ENCODE measurements at regions not wholly inside any gene's neighbourhood (a gene's known extent, or its start where the extent isn't known, plus 50 kb on each side); places are given as distances from the start of the nearest gene placed in this dataset.

DNA sequence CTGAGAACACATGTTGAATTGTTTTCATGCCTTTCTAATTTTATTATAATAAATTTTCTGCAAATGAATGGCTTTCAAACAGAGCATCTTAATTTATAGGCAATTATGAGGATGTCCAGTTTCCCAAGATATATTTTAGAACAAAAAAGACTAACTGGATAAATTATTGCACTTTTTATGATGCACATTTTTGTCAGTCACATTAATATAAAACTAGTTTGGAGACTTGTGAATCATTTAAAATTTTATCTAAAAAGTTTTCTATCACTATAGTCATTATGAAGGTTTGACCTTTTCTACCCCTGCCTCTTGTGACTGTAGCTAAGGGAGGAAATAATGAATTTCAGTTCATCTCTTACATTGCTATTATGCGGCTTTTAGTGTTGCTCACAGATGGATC is 393.8 kb downstream of the TAF11L14 start:
- TF ChIP-seq, protein P1, sequence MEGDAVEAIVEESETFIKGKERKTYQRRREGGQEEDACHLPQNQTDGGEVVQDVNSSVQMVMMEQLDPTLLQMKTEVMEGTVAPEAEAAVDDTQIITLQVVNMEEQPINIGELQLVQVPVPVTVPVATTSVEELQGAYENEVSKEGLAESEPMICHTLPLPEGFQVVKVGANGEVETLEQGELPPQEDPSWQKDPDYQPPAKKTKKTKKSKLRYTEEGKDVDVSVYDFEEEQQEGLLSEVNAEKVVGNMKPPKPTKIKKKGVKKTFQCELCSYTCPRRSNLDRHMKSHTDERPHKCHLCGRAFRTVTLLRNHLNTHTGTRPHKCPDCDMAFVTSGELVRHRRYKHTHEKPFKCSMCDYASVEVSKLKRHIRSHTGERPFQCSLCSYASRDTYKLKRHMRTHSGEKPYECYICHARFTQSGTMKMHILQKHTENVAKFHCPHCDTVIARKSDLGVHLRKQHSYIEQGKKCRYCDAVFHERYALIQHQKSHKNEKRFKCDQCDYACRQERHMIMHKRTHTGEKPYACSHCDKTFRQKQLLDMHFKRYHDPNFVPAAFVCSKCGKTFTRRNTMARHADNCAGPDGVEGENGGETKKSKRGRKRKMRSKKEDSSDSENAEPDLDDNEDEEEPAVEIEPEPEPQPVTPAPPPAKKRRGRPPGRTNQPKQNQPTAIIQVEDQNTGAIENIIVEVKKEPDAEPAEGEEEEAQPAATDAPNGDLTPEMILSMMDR (IDR thresholded peaks at IDR 0.05; ENCODE audit: low read depth, low read length, missing control alignments): no peak
- no peak overlapping the region for H3K4me3 ChIP-seq (ENCODE audit: low read depth, low read length)
- no peak for DNase-seq (ENCODE audit: low read depth)

DNA sequence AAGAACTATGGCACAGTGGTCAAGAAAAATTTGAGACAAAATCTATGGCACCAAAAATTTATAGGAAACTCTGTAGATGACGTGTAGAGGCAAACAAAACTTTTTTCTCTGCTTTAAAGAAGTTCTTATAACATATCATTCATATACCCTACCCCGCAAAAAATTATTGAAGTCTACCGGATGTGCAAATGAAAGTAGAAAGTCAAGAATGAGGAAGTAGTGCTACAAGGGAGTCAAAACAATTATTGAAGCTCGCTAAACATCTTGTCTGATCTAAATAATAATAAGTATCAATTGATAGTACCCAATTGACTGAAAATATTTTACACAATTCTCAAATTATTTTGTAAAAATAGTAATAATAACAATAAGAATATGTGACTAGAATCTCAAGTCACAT is 398.5 kb downstream of the TAF11L14 start:
- TF ChIP-seq, protein P1 (IDR thresholded peaks at IDR 0.05; ENCODE audit: low read depth, low read length, missing control alignments): no peak
- DNase-seq (ENCODE audit: low read depth): no peak
- no peak overlapping the region for H3K4me3 ChIP-seq (ENCODE audit: low read depth, low read length)

DNA sequence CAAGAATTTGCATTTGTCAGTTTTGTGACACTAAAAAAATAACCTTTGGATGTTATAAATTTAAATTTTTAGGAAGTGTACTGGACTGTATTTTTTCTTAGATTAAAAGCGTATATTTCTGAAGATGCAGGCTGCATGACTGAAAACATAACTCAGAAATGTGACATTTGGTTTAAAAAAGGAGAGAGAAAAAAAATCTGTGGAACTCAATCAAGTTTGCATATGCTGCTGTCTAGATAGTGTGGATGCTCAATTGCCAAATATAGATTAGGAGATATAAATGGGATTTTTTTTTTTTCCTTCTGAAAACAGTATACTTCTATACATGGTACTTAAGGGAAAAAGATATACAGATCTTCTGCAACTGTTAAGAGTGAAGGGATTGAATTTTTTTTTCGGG is 402.3 kb downstream of the TAF11L14 start:
- TF ChIP-seq, protein P1 (IDR thresholded peaks at IDR 0.05; ENCODE audit: low read depth, low read length, missing control alignments): no peak
- no peak overlapping the region for H3K4me3 ChIP-seq (ENCODE audit: low read depth, low read length)
- DNase-seq (ENCODE audit: low read depth): no peak

DNA sequence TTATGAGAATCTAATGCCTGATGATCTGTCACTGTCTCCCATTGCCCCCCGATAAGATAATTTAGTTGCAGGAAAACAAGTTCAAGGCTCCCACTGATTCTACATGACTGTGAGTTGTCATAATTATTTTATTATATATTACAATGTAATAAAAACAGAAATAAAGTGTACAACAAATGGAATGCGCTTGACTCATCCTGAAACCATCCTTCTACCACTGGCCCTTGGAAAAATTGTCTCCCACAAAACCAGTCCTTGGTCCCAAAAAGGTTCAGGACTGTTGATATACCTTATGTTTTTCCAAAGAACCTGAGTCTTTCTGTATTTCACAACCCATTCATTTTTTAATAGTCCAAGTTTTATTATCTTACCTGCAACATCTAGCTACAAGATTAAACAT is 403.5 kb downstream of the TAF11L14 start:
- DNase-seq (ENCODE audit: low read depth): no peak
- TF ChIP-seq, protein P1 (IDR thresholded peaks at IDR 0.05; ENCODE audit: low read depth, low read length, missing control alignments): no peak
- H3K4me3 ChIP-seq (ENCODE audit: low read depth, low read length): no peak overlapping the region

DNA sequence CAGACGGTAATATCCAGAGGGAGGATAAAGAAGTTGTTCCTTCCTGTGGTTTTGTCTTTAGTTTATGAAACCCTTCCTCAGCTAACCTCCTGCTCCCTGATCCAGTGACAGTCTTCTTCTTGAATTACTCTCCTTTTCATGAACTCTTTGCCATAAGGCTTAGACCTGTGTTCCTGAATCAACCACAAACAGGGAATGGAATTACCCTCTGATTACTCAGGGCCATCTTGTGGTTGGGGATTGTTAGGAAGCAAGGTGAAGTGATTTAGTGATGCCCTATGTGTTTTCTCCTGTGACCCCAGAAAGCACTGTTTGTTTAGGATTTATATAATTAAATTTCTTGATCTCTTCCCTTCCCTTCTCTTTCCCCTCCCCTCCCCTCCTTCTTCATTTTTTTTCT is 409.1 kb downstream of the TAF11L14 start:
- no peak overlapping the region for H3K4me3 ChIP-seq (ENCODE audit: low read depth, low read length)
- TF ChIP-seq, protein P1 (IDR thresholded peaks at IDR 0.05; ENCODE audit: low read depth, low read length, missing control alignments): no peak
- no peak for DNase-seq (ENCODE audit: low read depth)

DNA sequence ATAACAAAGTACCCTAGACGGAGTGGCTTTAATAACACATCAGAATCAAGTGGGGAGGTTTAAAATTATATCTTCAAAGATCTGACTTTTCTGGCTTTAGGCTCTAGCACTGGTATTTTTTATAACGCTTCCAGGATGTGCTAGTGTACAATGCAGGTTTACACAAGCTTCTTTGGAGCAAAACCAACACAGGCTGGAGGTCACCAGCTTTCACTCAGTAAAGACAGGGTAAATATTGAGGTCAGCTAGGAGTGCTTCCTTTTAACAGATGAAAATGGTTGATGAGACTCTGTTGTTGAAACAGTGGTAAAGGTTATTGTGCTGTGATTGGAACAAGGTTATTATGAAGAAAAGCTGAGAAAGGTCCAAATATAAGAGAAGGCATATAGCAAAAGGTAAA is 414.2 kb downstream of the TAF11L14 start:
- no peak overlapping the region for H3K4me3 ChIP-seq (ENCODE audit: low read depth, low read length)
- DNase-seq (ENCODE audit: low read depth): no peak
- TF ChIP-seq, protein P1 (IDR thresholded peaks at IDR 0.05; ENCODE audit: low read depth, low read length, missing control alignments): no peak

DNA sequence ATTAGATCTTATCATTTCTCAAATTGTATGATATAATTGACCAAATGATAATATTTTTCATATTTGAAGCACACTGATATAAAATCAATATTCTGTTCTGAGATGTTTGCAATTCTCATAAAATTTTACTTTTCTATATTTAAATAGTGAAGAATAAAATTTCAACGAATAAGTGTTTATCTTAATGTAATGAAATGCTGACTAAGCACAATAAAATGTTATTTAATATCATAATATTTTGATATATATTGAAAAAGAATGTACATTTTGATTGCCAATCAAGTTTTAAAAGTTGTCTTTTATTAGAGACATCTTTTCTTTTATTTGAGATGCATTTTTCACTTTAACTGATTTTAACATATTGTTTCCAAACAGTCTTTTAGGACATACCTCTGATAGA is 416.1 kb downstream of the TAF11L14 start:
- no peak overlapping the region for H3K4me3 ChIP-seq (ENCODE audit: low read depth, low read length)
- DNase-seq (ENCODE audit: low read depth): no peak
- TF ChIP-seq, protein P1 (IDR thresholded peaks at IDR 0.05; ENCODE audit: low read depth, low read length, missing control alignments): no peak

Measured in GM12864 (cell line).